ENCODE measurements at regions not wholly inside any gene's neighbourhood (a gene's known extent, or its start where the extent isn't known, plus 50 kb on each side); places are given as distances from the start of the nearest gene placed in this dataset.
"Not testable (repeated sequence)": the region's sequence is repeated elsewhere in the genome, so short reads cannot be mapped to it uniquely, and the experiment has no call there.

- not testable (repeated sequence) for TF ChIP-seq POLR2A, CTCF (IDR thresholded peaks at IDR 0.05)
Observed at GRCh38 chr6:30816296-30816695, 68.0 kb upstream of the DDR1 start.
